Upper lobe of left lung (tissue), 6 donors: ENCODE measurements at regions not wholly inside any gene's neighbourhood (a gene's known extent, or its start where the extent isn't known, plus 50 kb on each side); places are given as distances from the start of the nearest gene placed in this dataset.
A peak's percentile ranks its signal among the peaks of the same experiment; 100 is the strongest.

Experiments used
- ATAC-seq, 2 donors: fragments of 200-7000 bp; cut with Tn5 transposase; one replicate each; pipeline ENCODE4 v1.9.1; 2022; ENCODE audit warnings: mild to moderate bottlenecking in 2 of 2, moderate library complexity in 2 of 2; ENCODE audit not compliant: low FRiP score in 2 of 2
- DNase-seq, 2 donors: peaks; one replicate each; pipeline ENCODE4 v3.0.0-alpha.2; 2019 to 2020
- H3K27ac ChIP-seq, 4 donors: fragments of 200-600 bp; sonication (generic); one replicate each; pipeline ENCODE4 v1.5.1; 2016 to 2019
- H3K27me3 ChIP-seq, 4 donors: fragments of 200-600 bp; sonication (generic); one replicate each; pipeline ENCODE4 v1.5.1; 2017 to 2019
- H3K36me3 ChIP-seq, 4 donors: fragments of 200-600 bp; sonication (generic); one replicate each; pipeline ENCODE4 v1.5.1; 2016 to 2019
- H3K4me1 ChIP-seq, 4 donors: fragments of 200-600 bp; sonication (generic); one replicate each; pipeline ENCODE4 v1.5.1; 2018 to 2019
- H3K4me3 ChIP-seq, 4 donors: fragments of 200-600 bp; sonication (generic); one replicate each; pipeline ENCODE4 v1.5.1; 2017 to 2019; ENCODE audit warnings: mild to moderate bottlenecking in 2 of 4, moderate library complexity in 1 of 4
- H3K9me3 ChIP-seq, 4 donors: fragments of 200-600 bp; sonication (generic); one replicate each; pipeline ENCODE4 v1.5.1; 2018 to 2019
- CTCF ChIP-seq, 6 experiments: fragments of 450-650 bp in 4 of 6; fragments of 200-600 bp in 2 of 6; sonication (generic) in 2 of 6; IDR thresholded peaks; one replicate each; pipeline ENCODE4 v1.5.1; 2016 to 2019; ENCODE audit warnings: antibody characterized with exemption in 6 of 6
- EP300 ChIP-seq, 4 donors: sonication (generic); formaldehyde crosslinking; IDR thresholded peaks; one replicate each; pipeline ENCODE4 v1.5.1; 2017; ENCODE audit warnings: antibody characterized with exemption in 4 of 4, control low read depth in 2 of 4
- POLR2A ChIP-seq, 4 donors: fragments of 450-650 bp; IDR thresholded peaks; one replicate each; pipeline ENCODE4 v1.5.1; 2016 to 2017; ENCODE audit warnings: antibody characterized with exemption in 4 of 4, mild to moderate bottlenecking in 2 of 4
- POLR2AphosphoS5 ChIP-seq, 2 donors: sonication (generic); formaldehyde crosslinking; IDR thresholded peaks; one replicate each; pipeline ENCODE4 v1.5.1; 2017; ENCODE audit warnings: antibody characterized with exemption in 2 of 2
- WGBS, 2 donors: methylation state at CpG; one replicate each; pipeline ENCODE4 v1.1.5; 2017 to 2018; 5-methylcytosine and 5-hydroxymethylcytosine counted together
- donor health status: DM: no; HTN: no; CAD: no; lungs with moderate emphysema.
- donor health status: DM: no; HTN: yes; CAD: no; lungs with severe emphysema.

- Histone ChIP-seq H3K36me3 (no peaks in the 10 kb centered on the region), H3K4me1 (peaks cover 0 to 4% (median 0%) of the 10 kb centered on the region in 4 donors), H3K9me3 (no peaks in the 10 kb centered on the region), H3K27me3 (no peaks in the 10 kb centered on the region), H3K27ac (no peak overlapping the region), H3K4me3 (no peak overlapping the region)
- TF ChIP-seq EP300 (IDR thresholded peaks at IDR 0.05) (no peak), POLR2A (IDR thresholded peaks at IDR 0.05) (no peak), POLR2AphosphoS5 (IDR thresholded peaks at IDR 0.05) (no peak), CTCF (IDR thresholded peaks at IDR 0.05) (no peak)
- DNase-seq (no peak), ATAC-seq (peak in 1 of 2 donors; percentile 59)
- 55 to 63% methylated on average over 5 of the region's 5 CpGs for WGBS, 2 donors
Measured at GRCh38 chr2:145184741-145185651, 665.1 kb upstream of the ZEB2 start.

GRCh38 chr2:145169285-145169684 lies 649.4 kb upstream of the ZEB2 start:
- no peaks in the 10 kb centered on the region for H3K27me3 ChIP-seq
- no peak overlapping the region for H3K4me3 ChIP-seq
- no peaks in the 10 kb centered on the region for H3K4me1 ChIP-seq
- H3K27ac ChIP-seq = no peak overlapping the region
- no peak for ATAC-seq
- WGBS, 2 donors = 83 to 94% methylated on average over 2 of the region's 2 CpGs
- TF ChIP-seq POLR2AphosphoS5 (IDR thresholded peaks at IDR 0.05) = no peak
- no peak for TF ChIP-seq EP300 (IDR thresholded peaks at IDR 0.05)
- no peak for TF ChIP-seq CTCF (IDR thresholded peaks at IDR 0.05)
- no peak for TF ChIP-seq POLR2A (IDR thresholded peaks at IDR 0.05)
- DNase-seq = no peak
- no peaks in the 10 kb centered on the region for H3K36me3 ChIP-seq
- H3K9me3 ChIP-seq = no peaks in the 10 kb centered on the region

- no peak for TF ChIP-seq POLR2A (IDR thresholded peaks at IDR 0.05)
- no peak for TF ChIP-seq POLR2AphosphoS5 (IDR thresholded peaks at IDR 0.05)
- TF ChIP-seq EP300 (IDR thresholded peaks at IDR 0.05) = no peak
- TF ChIP-seq CTCF (IDR thresholded peaks at IDR 0.05) = no peak
Measured at GRCh38 chr2:145168091-145168490, 648.2 kb upstream of the ZEB2 start.

GRCh38 chr2:145166731-145167302 lies 646.9 kb upstream of the ZEB2 start:
- no peaks in the 10 kb centered on the region for H3K9me3 ChIP-seq
- ATAC-seq (no peak), DNase-seq (no peak)
- no peaks in the 10 kb centered on the region for H3K4me1 ChIP-seq
- no peak overlapping the region for H3K27ac ChIP-seq
- no peak overlapping the region for H3K4me3 ChIP-seq
- H3K36me3 ChIP-seq = no peaks in the 10 kb centered on the region
- no peaks in the 10 kb centered on the region for H3K27me3 ChIP-seq
- TF ChIP-seq POLR2AphosphoS5 (IDR thresholded peaks at IDR 0.05) (no peak), POLR2A (IDR thresholded peaks at IDR 0.05) (no peak), CTCF (IDR thresholded peaks at IDR 0.05) (no peak), EP300 (IDR thresholded peaks at IDR 0.05) (no peak)

More at GRCh38 chr2:145168091-145168490, 648.2 kb upstream of the ZEB2 start:
- ATAC-seq (no peak), DNase-seq (no peak)
- Histone ChIP-seq H3K36me3 (no peaks in the 10 kb centered on the region), H3K27me3 (no peaks in the 10 kb centered on the region), H3K27ac (no peak overlapping the region), H3K9me3 (no peaks in the 10 kb centered on the region), H3K4me3 (no peak overlapping the region), H3K4me1 (no peaks in the 10 kb centered on the region)
- WGBS, 2 donors = 72 to 78% methylated on average over 5 of the region's 5 CpGs
